SK-N-SH (cell line): ENCODE measurements at regions not wholly inside any gene's neighbourhood (a gene's known extent, or its start where the extent isn't known, plus 50 kb on each side); places are given as distances from the start of the nearest gene placed in this dataset.

Source experiments
- CTCF ChIA-PET: fragments of 300-600, 350-600 bp; formaldehyde crosslinking; extraction: SDS; loops from one replicate; lab custom pipeline; 2021; lab: Yijun Ruan, JAX
- POLR2A ChIA-PET: fragments of 350-600 bp; sonication (Branson Sonifier 250); formaldehyde crosslinking; extraction: SDS; loops from one replicate; lab custom pipeline; 2020; ENCODE audit warnings: antibody characterized with exemption, inconsistent platforms; lab: Yijun Ruan, JAX
- DNase-seq: peaks from one replicate; pipeline ENCODE4 v3.0.0; 2012
- H2AFZ ChIP-seq: fragments of 200-600 bp; sonication (generic); 2 replicates; pipeline ENCODE4 v1.8.1; 2016; ENCODE audit warnings: antibody characterized with exemption, mild to moderate bottlenecking, low read depth
- H3F3A ChIP-seq: fragments of 200-600 bp; sonication (generic); replicated peaks from 2 replicates; pipeline ENCODE3; 2016; ENCODE audit warnings: antibody characterized with exemption, mild to moderate bottlenecking; ENCODE audit not compliant: insufficient read depth
- H3K27ac ChIP-seq, 2 experiments: fragments of 200-500 bp in 1 of 2; fragments of 200-600 bp in 1 of 2; sonication (Bioruptor generic) in 1 of 2; sonication (generic), shearing (Covaris generic) in 1 of 2; 2 replicates each; pipeline versions ENCODE4 v1.5.1 to v1.6.1; 2014 to 2016; ENCODE audit warnings: low read depth in 2 of 2, inconsistent platforms in 1 of 2, low read length in 1 of 2, mild to moderate bottlenecking in 1 of 2, mixed read lengths in 1 of 2
- H3K27me3 ChIP-seq: fragments of 200-600 bp; sonication (generic), shearing (Covaris generic); 2 replicates; pipeline ENCODE4 v1.6.1; 2016; ENCODE audit warnings: mixed run types; ENCODE audit not compliant: insufficient read depth
- H3K36me3 ChIP-seq, 2 experiments: fragments of 200-500 bp in 1 of 2; fragments of 200-600 bp in 1 of 2; sonication (Bioruptor generic) in 1 of 2; sonication (generic) in 1 of 2; replicated peaks in 1 of 2; 2 replicates each; pipeline versions ENCODE3 to v1.5.1; 2014 to 2016; ENCODE audit warnings: low read length in 1 of 2, mild to moderate bottlenecking in 1 of 2; ENCODE audit not compliant: insufficient read depth in 2 of 2, control insufficient read depth in 1 of 2
- H3K4me1 ChIP-seq, 2 experiments: fragments of 200-500 bp in 1 of 2; fragments of 200-600 bp in 1 of 2; sonication (Bioruptor generic) in 1 of 2; sonication (generic), shearing (Covaris generic) in 1 of 2; 2 replicates each; pipeline versions ENCODE4 v1.5.1 to v1.6.1; 2014 to 2016; ENCODE audit warnings: low read depth in 1 of 2, low read length in 1 of 2, mixed run types in 1 of 2; ENCODE audit not compliant: insufficient read depth in 2 of 2, control insufficient read depth in 1 of 2
- H3K4me2 ChIP-seq: fragments of 200-600 bp; sonication (generic), shearing (Covaris generic); 2 replicates; pipeline ENCODE4 v1.6.1; 2017; ENCODE audit warnings: mixed run types
- H3K4me3 ChIP-seq, 2 experiments: fragments of 200-500 bp in 1 of 2; fragments of 200-600 bp in 1 of 2; sonication (Bioruptor generic) in 1 of 2; sonication (generic), shearing (Covaris generic) in 1 of 2; 2 replicates each; pipeline versions ENCODE4 v1.5.1 to v1.8.1; 2014 to 2016; ENCODE audit warnings: low read depth in 2 of 2, inconsistent platforms in 1 of 2, low read length in 1 of 2, mild to moderate bottlenecking in 1 of 2, mixed read lengths in 1 of 2, moderate library complexity in 1 of 2
- H3K79me2 ChIP-seq: fragments of 200-600 bp; sonication (generic); 2 replicates; pipeline ENCODE4 v1.8.1; 2017; ENCODE audit warnings: mild to moderate bottlenecking; ENCODE audit not compliant: insufficient read depth
- H3K9ac ChIP-seq: fragments of 200-600 bp; sonication (generic); 2 replicates; pipeline ENCODE4 v1.6.1; 2017; ENCODE audit warnings: mixed run types
- H3K9me2 ChIP-seq: fragments of 200-600 bp; sonication (generic); 2 replicates; pipeline ENCODE4 v1.6.1; 2017; ENCODE audit warnings: mixed run types
- H3K9me3 ChIP-seq: fragments of 200-600 bp; sonication (generic); 2 replicates; pipeline ENCODE4 v1.6.1; 2017; ENCODE audit warnings: mixed run types, mild to moderate bottlenecking, moderate library complexity
- H4K20me1 ChIP-seq: fragments of 200-600 bp; sonication (generic); 2 replicates; pipeline ENCODE4 v1.6.1; 2017; ENCODE audit warnings: mild to moderate bottlenecking, mixed run types; ENCODE audit not compliant: insufficient read depth
- CHD2 ChIP-seq: fragments of 150-350 bp; IDR thresholded peaks from 2 replicates; pipeline ENCODE4 v1.6.1; 2018; ENCODE audit warnings: low read length; ENCODE audit not compliant: partially characterized antibody
- FOSL2 ChIP-seq: IDR thresholded peaks from 2 replicates; pipeline ENCODE4 v1.4.0; 2012; ENCODE audit warnings: low read depth, mild to moderate bottlenecking, moderate library complexity, borderline replicate concordance
- FOXJ3 ChIP-seq: sonication (generic); formaldehyde crosslinking; IDR thresholded peaks from 2 replicates; pipeline ENCODE4 v1.5.1; 2020; ENCODE audit warnings: mild to moderate bottlenecking, missing genetic modification reagents
- FOXM1 ChIP-seq: IDR thresholded peaks from 2 replicates; pipeline ENCODE4 v1.4.0; 2012; ENCODE audit warnings: low read depth, mild to moderate bottlenecking
- MAX ChIP-seq: IDR thresholded peaks from 2 replicates; pipeline ENCODE4 v1.4.0; 2012; ENCODE audit warnings: low read depth
- MEF2A ChIP-seq: IDR thresholded peaks from 2 replicates; pipeline ENCODE4 v1.4.0; 2012; ENCODE audit warnings: low read depth, borderline replicate concordance
- MXI1 ChIP-seq: IDR thresholded peaks from 2 replicates; pipeline ENCODE4 v1.6.1; 2012; ENCODE audit warnings: mild to moderate bottlenecking, low read depth, low read length, improper control_type of control experiment
- NFIC ChIP-seq: IDR thresholded peaks from 2 replicates; pipeline ENCODE4 v1.4.0; 2012; ENCODE audit warnings: borderline replicate concordance
- NRF1 ChIP-seq: IDR thresholded peaks from 2 replicates; pipeline ENCODE4 v1.6.1; 2012; ENCODE audit warnings: low read depth, mild to moderate bottlenecking, low read length
- PBX3 ChIP-seq: IDR thresholded peaks from 2 replicates; pipeline ENCODE4; 2012
- RXRA ChIP-seq: IDR thresholded peaks from 2 replicates; pipeline ENCODE4 v1.4.0; 2012; ENCODE audit warnings: low read depth, mild to moderate bottlenecking, borderline replicate concordance
- SIN3A ChIP-seq: IDR thresholded peaks from 2 replicates; pipeline ENCODE4 v1.6.1; 2012; ENCODE audit warnings: low read depth, mild to moderate bottlenecking, low read length, moderate library complexity, borderline replicate concordance
- TAF1 ChIP-seq: IDR thresholded peaks from 2 replicates; pipeline ENCODE4 v1.6.1; 2012; ENCODE audit warnings: low read depth, mild to moderate bottlenecking, low read length, moderate library complexity, borderline replicate concordance
- TEAD4 ChIP-seq: IDR thresholded peaks from 2 replicates; pipeline ENCODE4 v1.4.0; 2012; ENCODE audit warnings: mild to moderate bottlenecking, borderline replicate concordance; ENCODE audit not compliant: insufficient read depth
- USF1 ChIP-seq: IDR thresholded peaks from 2 replicates; pipeline ENCODE4 v1.4.0; 2012; ENCODE audit warnings: low read depth, borderline replicate concordance
- USF2 ChIP-seq: fragments of 150-350 bp; IDR thresholded peaks from 2 replicates; pipeline ENCODE4 v1.6.1; 2017; ENCODE audit warnings: antibody characterized with exemption, low read length, low read depth, borderline replicate concordance
- YY1 ChIP-seq: IDR thresholded peaks from 2 replicates; pipeline ENCODE4 v1.4.0; 2012; ENCODE audit warnings: low read depth, mild to moderate bottlenecking
- WGBS: methylation state at CpG from one replicate; pipeline ENCODE4 v1.1.6; 2017; ENCODE audit warnings: low lambda C conversion rate; 5-methylcytosine and 5-hydroxymethylcytosine counted together
- TF ChIP-seq, protein P1 (sequence below): fragments of 150-350 bp; IDR thresholded peaks from 2 replicates; pipeline ENCODE4 v1.6.1; 2016; ENCODE audit warnings: mild to moderate bottlenecking, low read depth, low read length
- TF ChIP-seq, protein P2 (sequence below): IDR thresholded peaks from 2 replicates; pipeline ENCODE4 v1.4.0; 2012; ENCODE audit warnings: low read depth, borderline replicate concordance
- TF ChIP-seq, protein P3 (sequence below): IDR thresholded peaks from 2 replicates; pipeline ENCODE4 v1.6.1; 2012; ENCODE audit warnings: mild to moderate bottlenecking, low read depth, low read length, moderate library complexity

- no peaks in the 10 kb centered on the region for H3F3A ChIP-seq
- H3K79me2 ChIP-seq: no peaks in the 10 kb centered on the region
- POLR2A ChIA-PET: no interaction called here
- no peaks in the 10 kb centered on the region for H3K9me3 ChIP-seq
- no peaks in the 10 kb centered on the region for H4K20me1 ChIP-seq
- TF ChIP-seq USF2: no peak
- no peak for TF ChIP-seq PBX3
- TF ChIP-seq TAF1: no peak
- TF ChIP-seq MAX: no peak
- TF ChIP-seq SIN3A: no peak
- TF ChIP-seq RXRA: no peak
- TF ChIP-seq YY1: no peak
- TF ChIP-seq, protein P1, sequence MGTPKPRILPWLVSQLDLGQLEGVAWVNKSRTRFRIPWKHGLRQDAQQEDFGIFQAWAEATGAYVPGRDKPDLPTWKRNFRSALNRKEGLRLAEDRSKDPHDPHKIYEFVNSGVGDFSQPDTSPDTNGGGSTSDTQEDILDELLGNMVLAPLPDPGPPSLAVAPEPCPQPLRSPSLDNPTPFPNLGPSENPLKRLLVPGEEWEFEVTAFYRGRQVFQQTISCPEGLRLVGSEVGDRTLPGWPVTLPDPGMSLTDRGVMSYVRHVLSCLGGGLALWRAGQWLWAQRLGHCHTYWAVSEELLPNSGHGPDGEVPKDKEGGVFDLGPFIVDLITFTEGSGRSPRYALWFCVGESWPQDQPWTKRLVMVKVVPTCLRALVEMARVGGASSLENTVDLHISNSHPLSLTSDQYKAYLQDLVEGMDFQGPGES: no peak
- no peak for TF ChIP-seq NFIC
- TF ChIP-seq TEAD4: no peak
- TF ChIP-seq, protein P2, sequence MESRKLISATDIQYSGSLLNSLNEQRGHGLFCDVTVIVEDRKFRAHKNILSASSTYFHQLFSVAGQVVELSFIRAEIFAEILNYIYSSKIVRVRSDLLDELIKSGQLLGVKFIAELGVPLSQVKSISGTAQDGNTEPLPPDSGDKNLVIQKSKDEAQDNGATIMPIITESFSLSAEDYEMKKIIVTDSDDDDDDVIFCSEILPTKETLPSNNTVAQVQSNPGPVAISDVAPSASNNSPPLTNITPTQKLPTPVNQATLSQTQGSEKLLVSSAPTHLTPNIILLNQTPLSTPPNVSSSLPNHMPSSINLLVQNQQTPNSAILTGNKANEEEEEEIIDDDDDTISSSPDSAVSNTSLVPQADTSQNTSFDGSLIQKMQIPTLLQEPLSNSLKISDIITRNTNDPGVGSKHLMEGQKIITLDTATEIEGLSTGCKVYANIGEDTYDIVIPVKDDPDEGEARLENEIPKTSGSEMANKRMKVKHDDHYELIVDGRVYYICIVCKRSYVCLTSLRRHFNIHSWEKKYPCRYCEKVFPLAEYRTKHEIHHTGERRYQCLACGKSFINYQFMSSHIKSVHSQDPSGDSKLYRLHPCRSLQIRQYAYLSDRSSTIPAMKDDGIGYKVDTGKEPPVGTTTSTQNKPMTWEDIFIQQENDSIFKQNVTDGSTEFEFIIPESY: no peak
- TF ChIP-seq FOXM1: no peak
- TF ChIP-seq, protein P3, sequence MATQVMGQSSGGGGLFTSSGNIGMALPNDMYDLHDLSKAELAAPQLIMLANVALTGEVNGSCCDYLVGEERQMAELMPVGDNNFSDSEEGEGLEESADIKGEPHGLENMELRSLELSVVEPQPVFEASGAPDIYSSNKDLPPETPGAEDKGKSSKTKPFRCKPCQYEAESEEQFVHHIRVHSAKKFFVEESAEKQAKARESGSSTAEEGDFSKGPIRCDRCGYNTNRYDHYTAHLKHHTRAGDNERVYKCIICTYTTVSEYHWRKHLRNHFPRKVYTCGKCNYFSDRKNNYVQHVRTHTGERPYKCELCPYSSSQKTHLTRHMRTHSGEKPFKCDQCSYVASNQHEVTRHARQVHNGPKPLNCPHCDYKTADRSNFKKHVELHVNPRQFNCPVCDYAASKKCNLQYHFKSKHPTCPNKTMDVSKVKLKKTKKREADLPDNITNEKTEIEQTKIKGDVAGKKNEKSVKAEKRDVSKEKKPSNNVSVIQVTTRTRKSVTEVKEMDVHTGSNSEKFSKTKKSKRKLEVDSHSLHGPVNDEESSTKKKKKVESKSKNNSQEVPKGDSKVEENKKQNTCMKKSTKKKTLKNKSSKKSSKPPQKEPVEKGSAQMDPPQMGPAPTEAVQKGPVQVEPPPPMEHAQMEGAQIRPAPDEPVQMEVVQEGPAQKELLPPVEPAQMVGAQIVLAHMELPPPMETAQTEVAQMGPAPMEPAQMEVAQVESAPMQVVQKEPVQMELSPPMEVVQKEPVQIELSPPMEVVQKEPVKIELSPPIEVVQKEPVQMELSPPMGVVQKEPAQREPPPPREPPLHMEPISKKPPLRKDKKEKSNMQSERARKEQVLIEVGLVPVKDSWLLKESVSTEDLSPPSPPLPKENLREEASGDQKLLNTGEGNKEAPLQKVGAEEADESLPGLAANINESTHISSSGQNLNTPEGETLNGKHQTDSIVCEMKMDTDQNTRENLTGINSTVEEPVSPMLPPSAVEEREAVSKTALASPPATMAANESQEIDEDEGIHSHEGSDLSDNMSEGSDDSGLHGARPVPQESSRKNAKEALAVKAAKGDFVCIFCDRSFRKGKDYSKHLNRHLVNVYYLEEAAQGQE: no peak
- no peak for TF ChIP-seq MEF2A
- no peak for TF ChIP-seq FOSL2
- TF ChIP-seq FOXJ3 (CRISPR knock-in tag): no peak
- no peak for TF ChIP-seq CHD2
- no peak for TF ChIP-seq MXI1
- no peak for TF ChIP-seq NRF1
- no peak for TF ChIP-seq USF1
- TF ChIP-seq, all 33 proteins: peak for 0
- no peaks in the 10 kb centered on the region for H3K36me3 ChIP-seq
- 84% methylated on average over 12 of the region's 13 CpGs for WGBS
- H3K4me2 ChIP-seq: no peak overlapping the region
- H3K4me3 ChIP-seq: no peak overlapping the region
- H3K27me3 ChIP-seq: no peaks in the 10 kb centered on the region
- no peak overlapping the region for H3K27ac ChIP-seq
- no peak overlapping the region for H2AFZ ChIP-seq
- no peaks in the 10 kb centered on the region for H3K9me2 ChIP-seq
- H3K4me1 ChIP-seq: no peaks in the 10 kb centered on the region
- no peak overlapping the region for H3K9ac ChIP-seq
- CTCF ChIA-PET: no interaction called here
- no peak for DNase-seq
These were observed 387.8 kb downstream of the AEBP2 start for GRCh38 chr12:19826980-19827550.
